Stimulated activated CD4-positive, alpha-beta T cell treated with anti-CD3 and anti-CD28 coated beads, Interleukin-4, amount 100 ng/mL, for 24 hours (primary cell): ENCODE measurements at regions not wholly inside any gene's neighbourhood (a gene's known extent, or its start where the extent isn't known, plus 50 kb on each side); places are given as distances from the start of the nearest gene placed in this dataset.

Experiments used
- DNase-seq: peaks from one replicate; pipeline ENCODE4 v3.0.0-alpha.2; 2020

- DNase-seq = no peak
Observed at GRCh38 chr18:72922895-72923294, 55.1 kb upstream of the NETO1 start.
